ENCODE measurements at regions not wholly inside any gene's neighbourhood (a gene's known extent, or its start where the extent isn't known, plus 50 kb on each side); places are given as distances from the start of the nearest gene placed in this dataset.

DNA sequence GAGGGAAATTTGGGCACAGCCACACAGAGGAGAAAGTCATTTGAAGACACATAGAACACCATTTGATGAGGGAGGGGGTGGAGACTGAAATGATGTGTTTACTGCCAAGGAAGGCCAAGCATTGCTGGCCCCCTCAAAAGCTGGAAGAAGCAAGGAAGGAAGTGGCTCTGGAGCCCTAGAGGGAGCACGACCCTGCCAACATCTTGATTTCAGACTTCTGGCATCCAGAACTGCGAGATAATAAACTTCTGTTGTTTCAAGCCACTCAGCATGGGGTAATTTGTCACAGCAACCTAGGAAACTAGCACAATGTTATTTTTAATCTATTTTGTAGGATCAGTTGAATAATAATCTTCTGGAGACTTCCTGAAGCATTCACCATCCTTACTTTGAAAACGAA, 314.8 kb upstream of the GOT2 start:
- Histone ChIP-seq H3K9me3 (no peaks in the 10 kb centered on the region), H3K4me3 (no peak overlapping the region)
- ATAC-seq (ENCODE audit: low FRiP score in 2 of 2) = no peak

DNA sequence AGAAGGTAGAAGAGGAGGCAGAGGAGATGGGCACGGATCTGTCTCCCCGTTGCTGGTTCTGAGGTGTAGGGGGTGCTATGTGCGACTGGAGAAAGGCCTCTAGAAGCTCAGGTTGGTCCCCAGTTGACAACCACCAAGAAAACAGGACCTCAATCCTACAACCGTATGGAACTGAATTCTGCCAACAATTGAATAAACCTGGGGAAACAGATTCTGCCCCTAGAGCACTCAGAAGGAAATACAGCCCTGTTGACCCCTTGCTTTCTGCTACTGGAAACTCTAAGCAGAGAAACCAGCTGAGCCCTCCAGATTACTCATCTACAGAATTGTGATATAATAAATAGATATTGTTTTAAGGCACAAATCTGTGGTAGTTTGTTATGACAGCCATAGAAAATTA, 313.0 kb upstream of the GOT2 start:
- WGBS, 2 donors = 63 to 81% methylated on average over 4 of the region's 4 CpGs
- Histone ChIP-seq H3K27ac (no peak overlapping the region), H3K4me1 (no peaks in the 10 kb centered on the region), H3K27me3 (no peaks in the 10 kb centered on the region), H3K9me3 (no peaks in the 10 kb centered on the region), H3K4me3 (no peak overlapping the region), H3K36me3 (no peaks in the 10 kb centered on the region)
- TF ChIP-seq EP300 (IDR thresholded peaks at IDR 0.05) (no peak), POLR2A (IDR thresholded peaks at IDR 0.05) (no peak), POLR2AphosphoS5 (IDR thresholded peaks at IDR 0.05) (no peak)
- TF ChIP-seq, protein P1, sequence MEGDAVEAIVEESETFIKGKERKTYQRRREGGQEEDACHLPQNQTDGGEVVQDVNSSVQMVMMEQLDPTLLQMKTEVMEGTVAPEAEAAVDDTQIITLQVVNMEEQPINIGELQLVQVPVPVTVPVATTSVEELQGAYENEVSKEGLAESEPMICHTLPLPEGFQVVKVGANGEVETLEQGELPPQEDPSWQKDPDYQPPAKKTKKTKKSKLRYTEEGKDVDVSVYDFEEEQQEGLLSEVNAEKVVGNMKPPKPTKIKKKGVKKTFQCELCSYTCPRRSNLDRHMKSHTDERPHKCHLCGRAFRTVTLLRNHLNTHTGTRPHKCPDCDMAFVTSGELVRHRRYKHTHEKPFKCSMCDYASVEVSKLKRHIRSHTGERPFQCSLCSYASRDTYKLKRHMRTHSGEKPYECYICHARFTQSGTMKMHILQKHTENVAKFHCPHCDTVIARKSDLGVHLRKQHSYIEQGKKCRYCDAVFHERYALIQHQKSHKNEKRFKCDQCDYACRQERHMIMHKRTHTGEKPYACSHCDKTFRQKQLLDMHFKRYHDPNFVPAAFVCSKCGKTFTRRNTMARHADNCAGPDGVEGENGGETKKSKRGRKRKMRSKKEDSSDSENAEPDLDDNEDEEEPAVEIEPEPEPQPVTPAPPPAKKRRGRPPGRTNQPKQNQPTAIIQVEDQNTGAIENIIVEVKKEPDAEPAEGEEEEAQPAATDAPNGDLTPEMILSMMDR (IDR thresholded peaks at IDR 0.05) = no peak
- DNase-seq = no peak
- ATAC-seq (ENCODE audit: low FRiP score in 2 of 2) = no peak

More for the DNA sequence above, 314.8 kb upstream of the GOT2 start:
- Histone ChIP-seq H3K36me3 (no peaks in the 10 kb centered on the region), H3K27ac (no peak overlapping the region), H3K27me3 (no peaks in the 10 kb centered on the region), H3K4me1 (no peaks in the 10 kb centered on the region)
- WGBS, 2 donors = 13 to 17% methylated on average over 3 of the region's 3 CpGs
- DNase-seq = no peak
- TF ChIP-seq, protein P1 (IDR thresholded peaks at IDR 0.05) = no peak
- TF ChIP-seq EP300 (IDR thresholded peaks at IDR 0.05) = no peak
- TF ChIP-seq POLR2A (IDR thresholded peaks at IDR 0.05) = no peak
- no peak for TF ChIP-seq POLR2AphosphoS5 (IDR thresholded peaks at IDR 0.05)

DNA sequence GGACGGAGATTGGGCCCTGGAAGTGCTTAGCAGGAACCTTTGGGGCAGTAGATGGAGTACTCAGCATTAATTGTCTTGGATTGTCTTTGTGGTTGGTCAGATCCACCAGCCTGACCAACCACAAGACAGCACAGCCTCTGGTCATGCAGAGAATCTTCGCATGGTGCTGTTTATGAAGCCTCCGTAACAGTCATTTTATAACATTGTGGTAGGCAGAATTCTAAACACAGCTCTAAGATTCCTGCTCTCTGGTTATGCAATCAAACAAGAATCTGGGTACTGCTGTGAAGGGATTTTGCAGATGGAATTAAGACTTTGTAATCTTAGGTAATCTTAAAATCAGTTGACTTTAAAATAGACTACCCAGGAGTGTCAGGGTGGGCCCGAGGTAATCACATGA, 312.2 kb upstream of the GOT2 start:
- H3K36me3 ChIP-seq = no peaks in the 10 kb centered on the region
- no peaks in the 10 kb centered on the region for H3K27me3 ChIP-seq
- TF ChIP-seq, protein P1 (IDR thresholded peaks at IDR 0.05) = no peak
- TF ChIP-seq EP300 (IDR thresholded peaks at IDR 0.05) = no peak
- TF ChIP-seq POLR2A (IDR thresholded peaks at IDR 0.05) = no peak
- TF ChIP-seq POLR2AphosphoS5 (IDR thresholded peaks at IDR 0.05) = no peak
- ATAC-seq (ENCODE audit: low FRiP score in 2 of 2) = no peak
- H3K27ac ChIP-seq = no peak overlapping the region
- no peaks in the 10 kb centered on the region for H3K9me3 ChIP-seq
- no peak overlapping the region for H3K4me3 ChIP-seq
- no peak for DNase-seq
- H3K4me1 ChIP-seq = no peaks in the 10 kb centered on the region
- 86 to 91% methylated on average over 4 of the region's 4 CpGs for WGBS, 2 donors

DNA sequence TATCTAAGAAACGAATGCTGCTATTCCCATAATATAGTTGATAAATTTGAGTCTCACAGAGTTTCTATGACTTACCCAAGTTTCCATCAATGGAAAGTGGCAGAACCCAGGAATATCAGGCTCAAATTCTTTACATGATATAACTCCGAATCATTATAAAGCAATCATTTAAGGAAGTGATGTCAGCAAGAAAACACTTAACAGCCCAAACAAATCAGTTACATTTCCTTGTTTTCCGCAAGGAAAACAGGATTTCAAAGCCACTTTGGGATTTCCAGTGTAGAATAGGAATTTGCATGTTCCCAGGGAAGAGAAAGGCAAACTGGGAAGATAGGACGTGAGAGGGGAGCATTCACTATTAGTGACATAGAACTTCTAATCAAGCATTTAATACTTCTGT, 311.4 kb upstream of the GOT2 start:
- Histone ChIP-seq H3K4me1 (no peaks in the 10 kb centered on the region), H3K4me3 (no peak overlapping the region), H3K27me3 (no peaks in the 10 kb centered on the region), H3K9me3 (no peaks in the 10 kb centered on the region), H3K36me3 (no peaks in the 10 kb centered on the region), H3K27ac (no peak overlapping the region)
- DNase-seq = no peak
- WGBS, 2 donors = 63 to 67% methylated on average over 4 of the region's 4 CpGs
- TF ChIP-seq, protein P1 (IDR thresholded peaks at IDR 0.05) = no peak
- TF ChIP-seq POLR2AphosphoS5 (IDR thresholded peaks at IDR 0.05) = no peak
- TF ChIP-seq EP300 (IDR thresholded peaks at IDR 0.05) = no peak
- TF ChIP-seq POLR2A (IDR thresholded peaks at IDR 0.05) = no peak
- no peak for ATAC-seq (ENCODE audit: low FRiP score in 2 of 2)

DNA sequence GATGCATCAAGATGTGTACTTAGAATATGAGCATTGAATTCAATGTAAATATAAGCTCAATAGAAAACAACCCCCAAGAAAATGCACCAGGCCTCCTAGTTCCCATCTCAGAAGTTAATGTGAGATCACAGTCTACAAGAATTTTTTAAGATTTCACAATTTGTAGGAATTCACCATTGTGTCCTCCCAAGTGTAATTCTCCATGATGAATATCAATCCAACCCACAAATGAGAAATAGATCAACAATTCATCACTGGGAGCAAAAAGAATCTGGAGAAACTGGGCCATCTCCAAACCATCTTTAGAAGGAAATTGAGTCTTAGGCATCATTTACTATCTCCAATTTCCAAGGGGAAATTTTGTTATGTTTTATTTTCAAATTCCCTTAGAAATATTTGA, 310.5 kb upstream of the GOT2 start:
- Histone ChIP-seq H3K4me3 (no peak overlapping the region), H3K36me3 (no peaks in the 10 kb centered on the region), H3K27me3 (no peaks in the 10 kb centered on the region), H3K9me3 (no peaks in the 10 kb centered on the region), H3K27ac (no peak overlapping the region), H3K4me1 (no peaks in the 10 kb centered on the region)
- ATAC-seq (ENCODE audit: low FRiP score in 2 of 2) = no peak
- TF ChIP-seq EP300 (IDR thresholded peaks at IDR 0.05) (no peak), POLR2A (IDR thresholded peaks at IDR 0.05) (no peak), POLR2AphosphoS5 (IDR thresholded peaks at IDR 0.05) (no peak)
- TF ChIP-seq, protein P1 (IDR thresholded peaks at IDR 0.05) = no peak
- DNase-seq = no peak

Measured in upper lobe of left lung (tissue), 6 donors.